GM12892 (cell line): ENCODE measurements at regions not wholly inside any gene's neighbourhood (a gene's known extent, or its start where the extent isn't known, plus 50 kb on each side); places are given as distances from the start of the nearest gene placed in this dataset.

Source experiments
- POLR2A ChIP-seq: IDR thresholded peaks from 2 replicates; pipeline ENCODE4 v1.6.1; 2011; ENCODE audit warnings: low read depth, low read length, control low read depth
- POLR2AphosphoS5 ChIP-seq: IDR thresholded peaks from 2 replicates; pipeline ENCODE4 v1.6.1; 2011; ENCODE audit warnings: low read depth, low read length, control low read depth
- TAF1 ChIP-seq: IDR thresholded peaks from 2 replicates; pipeline ENCODE4 v1.6.1; 2011; ENCODE audit warnings: low read depth, mild to moderate bottlenecking, control low read depth, low read length, borderline replicate concordance

GRCh38 chr5:60229691-60230185 lies 336.2 kb upstream of the PDE4D start:
- TF ChIP-seq POLR2AphosphoS5 (no peak), TAF1 (no peak), POLR2A (no peak)
